H1 (cell line): ENCODE measurements at regions not wholly inside any gene's neighbourhood (a gene's known extent, or its start where the extent isn't known, plus 50 kb on each side); places are given as distances from the start of the nearest gene placed in this dataset.

Experiments
- CTCF ChIA-PET: fragments of 300-600 bp; sonication (Branson Sonifier 250); formaldehyde crosslinking; loops from one replicate; lab custom pipeline; 2021; ENCODE audit not compliant: partially characterized antibody; lab: Charles Lee
- POLR2A ChIA-PET: fragments of 300-600 bp; sonication (Branson Sonifier 250); formaldehyde crosslinking; loops from one replicate; lab custom pipeline; 2021; ENCODE audit warnings: inconsistent platforms; ENCODE audit not compliant: partially characterized antibody; lab: Charles Lee
- DNase-seq, 2 experiments: peaks; one replicate each; pipeline versions ENCODE4 v3.0.0 to v3.0.0-alpha.2; 2010 to 2022; ENCODE audit warnings: low spot score in 2 of 2, low read depth in 1 of 2, mixed read lengths in 1 of 2
- FAIRE-seq: peaks from 2 replicates; lab custom pipeline; 2011; peaks lifted over from hg19 to GRCh38; lab: Jason Lieb, UNC
- H2AFZ ChIP-seq: 2 replicates; pipeline ENCODE4 v1.8.1; 2012; ENCODE audit warnings: low read length, inconsistent platforms
- H2AK5ac ChIP-seq: 2 replicates; pipeline ENCODE4 v1.6.1; 2013; ENCODE audit warnings: low read depth, low read length
- H2BK120ac ChIP-seq: replicated peaks from 2 replicates; pipeline ENCODE3; 2013; ENCODE audit warnings: low read depth, low read length, inconsistent platforms
- H2BK12ac ChIP-seq: 2 replicates; pipeline ENCODE4 v1.6.1; 2013; ENCODE audit warnings: low read depth, low read length
- H2BK15ac ChIP-seq: 2 replicates; pipeline ENCODE4 v1.6.1; 2013; ENCODE audit warnings: low read length
- H2BK20ac ChIP-seq: 2 replicates; pipeline ENCODE4 v1.6.1; 2013; ENCODE audit warnings: low read length
- H2BK5ac ChIP-seq: 2 replicates; pipeline ENCODE4 v1.6.1; 2013; ENCODE audit warnings: low read depth, low read length
- H3K14ac ChIP-seq: 2 replicates; pipeline ENCODE4 v1.6.1; 2013; ENCODE audit warnings: inconsistent platforms; ENCODE audit not compliant: insufficient read length
- H3K18ac ChIP-seq: 2 replicates; pipeline ENCODE4 v1.6.1; 2013; ENCODE audit warnings: low read length; ENCODE audit errors: extremely low read depth
- H3K23ac ChIP-seq: 2 replicates; pipeline ENCODE4 v1.6.1; 2013; ENCODE audit warnings: inconsistent platforms; ENCODE audit not compliant: insufficient read length
- H3K23me2 ChIP-seq: 2 replicates; pipeline ENCODE4 v1.6.1; 2013; ENCODE audit warnings: low read depth, low read length
- H3K27ac ChIP-seq: 2 replicates; pipeline ENCODE4 v1.6.1; 2011; ENCODE audit warnings: low read depth, low read length, inconsistent platforms
- H3K27me3 ChIP-seq, 4 experiments: replicated peaks in 1 of 4; 1 replicate in 1 of 4; 2 replicates in 3 of 4; pipeline versions ENCODE4 v1.6.1 to v1.8.1; 2011 to 2013; ENCODE audit warnings: low read length in 3 of 4, mild to moderate bottlenecking in 3 of 4, inconsistent platforms in 2 of 4, mixed read lengths in 2 of 4, moderate library complexity in 1 of 4; ENCODE audit not compliant: control insufficient read depth in 3 of 4, insufficient read depth in 3 of 4; ENCODE audit errors: extremely low read depth in 1 of 4
- H3K36me3 ChIP-seq, 4 experiments: 2 replicates each; pipeline versions ENCODE4 v1.6.1 to v1.8.1; 2011 to 2013; ENCODE audit warnings: mild to moderate bottlenecking in 4 of 4, low read length in 3 of 4, moderate library complexity in 2 of 4, control low read depth in 1 of 4, inconsistent platforms in 1 of 4; ENCODE audit not compliant: insufficient read depth in 4 of 4, control insufficient read depth in 2 of 4
- H3K4ac ChIP-seq: replicated peaks from 2 replicates; pipeline ENCODE3; 2013; ENCODE audit warnings: low read length, low read depth, mixed read lengths, inconsistent platforms; ENCODE audit not compliant: insufficient read length
- H3K4me1 ChIP-seq, 4 experiments: replicated peaks in 1 of 4; 1 replicate in 1 of 4; 2 replicates in 3 of 4; pipeline versions ENCODE4 v1.6.1 to v1.8.1; 2011 to 2013; ENCODE audit warnings: low read length in 3 of 4, inconsistent platforms in 2 of 4, mixed read lengths in 1 of 4; ENCODE audit not compliant: insufficient read depth in 4 of 4, control insufficient read depth in 3 of 4
- H3K4me2 ChIP-seq, 2 experiments: 2 replicates each; pipeline versions ENCODE4 v1.6.1 to v1.8.1; 2011 to 2013; ENCODE audit warnings: low read depth in 2 of 2, low read length in 2 of 2, control low read depth in 1 of 2, inconsistent platforms in 1 of 2, mild to moderate bottlenecking in 1 of 2; ENCODE audit not compliant: insufficient read depth in 1 of 2
- H3K4me3 ChIP-seq, 4 experiments: fragments of 200-600, 300-600 bp in 1 of 4; sonication (generic), shearing (Covaris generic), sonication (Bioruptor Twin) in 1 of 4; 2 replicates each; pipeline versions ENCODE4 v1.5.1 to v1.8.1; 2011 to 2016; ENCODE audit warnings: low read length in 4 of 4, low read depth in 3 of 4, control low read depth in 2 of 4, inconsistent platforms in 2 of 4, mild to moderate bottlenecking in 2 of 4, mixed read lengths in 1 of 4, moderate library complexity in 1 of 4; ENCODE audit not compliant: insufficient read depth in 2 of 4; ENCODE audit errors: extremely low read depth in 1 of 4
- H3K56ac ChIP-seq: replicated peaks from 2 replicates; pipeline ENCODE3; 2013; ENCODE audit warnings: low read depth, mild to moderate bottlenecking, mixed read lengths, low read length, inconsistent platforms; ENCODE audit not compliant: insufficient read length
- H3K79me1 ChIP-seq: 2 replicates; pipeline ENCODE4 v1.6.1; 2013; ENCODE audit warnings: low read depth, low read length, control low read depth
- H3K79me2 ChIP-seq, 2 experiments: 2 replicates each; pipeline versions ENCODE4 v1.6.1 to v1.8.1; 2012 to 2013; ENCODE audit warnings: low read length in 2 of 2, mild to moderate bottlenecking in 2 of 2, inconsistent platforms in 1 of 2; ENCODE audit not compliant: insufficient read depth in 2 of 2, control insufficient read depth in 1 of 2
- H3K9ac ChIP-seq, 4 experiments: replicated peaks in 1 of 4; 1 replicate in 1 of 4; 2 replicates in 3 of 4; pipeline versions ENCODE4 v1.6.1 to v1.8.1; 2011 to 2013; ENCODE audit warnings: low read depth in 3 of 4, low read length in 3 of 4, control low read depth in 2 of 4, mild to moderate bottlenecking in 2 of 4, moderate library complexity in 2 of 4, inconsistent platforms in 1 of 4; ENCODE audit errors: extremely low read depth in 1 of 4
- H3K9me3 ChIP-seq, 2 experiments: 2 replicates each; pipeline versions ENCODE4 v1.6.1 to v1.8.1; 2012 to 2013; ENCODE audit warnings: mild to moderate bottlenecking in 2 of 2, moderate library complexity in 2 of 2, control low read depth in 1 of 2, inconsistent platforms in 1 of 2, low read depth in 1 of 2, low read length in 1 of 2, mixed read lengths in 1 of 2; ENCODE audit not compliant: insufficient read depth in 2 of 2
- H4K20me1 ChIP-seq, 2 experiments: replicated peaks in 1 of 2; 2 replicates each; pipeline versions ENCODE3 to v1.8.1; 2011 to 2013; ENCODE audit warnings: inconsistent platforms in 2 of 2, low read length in 2 of 2, mild to moderate bottlenecking in 1 of 2; ENCODE audit not compliant: insufficient read depth in 2 of 2, control insufficient read depth in 1 of 2
- H4K5ac ChIP-seq: 2 replicates; pipeline ENCODE4 v1.6.1; 2013; ENCODE audit warnings: low read length, low read depth, mixed read lengths, inconsistent platforms; ENCODE audit not compliant: insufficient read length
- H4K8ac ChIP-seq: 2 replicates; pipeline ENCODE4 v1.8.0; 2013; ENCODE audit warnings: mild to moderate bottlenecking, moderate library complexity, low read length, inconsistent platforms; ENCODE audit not compliant: insufficient read depth; ENCODE audit errors: extremely low read depth
- H4K91ac ChIP-seq: replicated peaks from 2 replicates; pipeline ENCODE3; 2013; ENCODE audit warnings: low read length, mixed read lengths, inconsistent platforms; ENCODE audit not compliant: insufficient read length
- WGBS, 2 experiments: shearing (Covaris generic) in 1 of 2; methylation state at CpG; one replicate each; pipeline versions ENCODE4 v1.1.6 to v1.1.7; 2013 to 2015; ENCODE audit warnings: low lambda C conversion rate in 2 of 2, mixed read lengths in 2 of 2, inconsistent platforms in 1 of 2, low coverage in 1 of 2, missing lambda C conversion rate in 1 of 2; ENCODE audit not compliant: insufficient replicate concordance in 2 of 2, insufficient coverage in 1 of 2, insufficient read length in 1 of 2; ENCODE audit errors: extremely low coverage in 1 of 2, missing lambda C conversion rate in 1 of 2; 5-methylcytosine and 5-hydroxymethylcytosine counted together
- TF ChIP-seq, protein P1 (sequence below): fragments of 300-600 bp; sonication (generic); IDR thresholded peaks from 2 replicates; pipeline ENCODE4 v1.7.1; 2012; ENCODE audit warnings: low read length, moderate library complexity, mild to moderate bottlenecking, inconsistent platforms; ENCODE audit not compliant: insufficient replicate concordance

DNA sequence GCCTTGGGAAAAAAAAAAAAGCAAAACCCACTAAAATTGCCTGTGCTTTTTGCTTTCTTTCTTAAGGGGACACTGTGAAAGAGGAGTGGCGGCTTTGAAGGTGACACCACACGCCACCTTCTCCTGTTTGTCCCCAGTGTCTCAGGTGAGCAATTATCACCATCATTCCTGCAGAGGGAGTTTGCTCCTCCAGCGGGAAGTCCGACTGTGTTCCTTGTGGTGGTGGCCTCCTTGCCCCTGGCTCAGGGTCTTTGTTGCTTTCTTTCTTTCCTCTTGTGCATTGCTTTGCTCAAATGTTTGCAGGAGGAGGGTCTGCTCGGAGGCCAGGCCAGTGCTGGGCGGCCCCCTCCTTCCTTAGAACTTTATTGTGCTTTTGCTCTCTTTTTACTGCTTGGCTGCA, 164.3 kb upstream of the CXCR4 start:
- Histone ChIP-seq H3K79me2 (no peaks in the 10 kb centered on the region), H2AFZ (no peak overlapping the region)

More for the DNA sequence above, 164.3 kb upstream of the CXCR4 start:
- Histone ChIP-seq H3K23me2 (no peaks in the 10 kb centered on the region), H3K4me3 (no peak overlapping the region), H3K4me1 (no peaks in the 10 kb centered on the region), H2BK20ac (no peak overlapping the region), H3K9me3 (no peaks in the 10 kb centered on the region), H2BK120ac (no peak overlapping the region), H4K20me1 (no peaks in the 10 kb centered on the region)
- ChIA-PET CTCF (interaction anchor here (1.1 to 1.3 kb wide), 2 partner anchors 13 to 228 kb away, joined by 3 read pairs; no protein-coding TSS in a partner anchor), POLR2A (no interaction called here)
- FAIRE-seq: no peak
- TF ChIP-seq, protein P1, sequence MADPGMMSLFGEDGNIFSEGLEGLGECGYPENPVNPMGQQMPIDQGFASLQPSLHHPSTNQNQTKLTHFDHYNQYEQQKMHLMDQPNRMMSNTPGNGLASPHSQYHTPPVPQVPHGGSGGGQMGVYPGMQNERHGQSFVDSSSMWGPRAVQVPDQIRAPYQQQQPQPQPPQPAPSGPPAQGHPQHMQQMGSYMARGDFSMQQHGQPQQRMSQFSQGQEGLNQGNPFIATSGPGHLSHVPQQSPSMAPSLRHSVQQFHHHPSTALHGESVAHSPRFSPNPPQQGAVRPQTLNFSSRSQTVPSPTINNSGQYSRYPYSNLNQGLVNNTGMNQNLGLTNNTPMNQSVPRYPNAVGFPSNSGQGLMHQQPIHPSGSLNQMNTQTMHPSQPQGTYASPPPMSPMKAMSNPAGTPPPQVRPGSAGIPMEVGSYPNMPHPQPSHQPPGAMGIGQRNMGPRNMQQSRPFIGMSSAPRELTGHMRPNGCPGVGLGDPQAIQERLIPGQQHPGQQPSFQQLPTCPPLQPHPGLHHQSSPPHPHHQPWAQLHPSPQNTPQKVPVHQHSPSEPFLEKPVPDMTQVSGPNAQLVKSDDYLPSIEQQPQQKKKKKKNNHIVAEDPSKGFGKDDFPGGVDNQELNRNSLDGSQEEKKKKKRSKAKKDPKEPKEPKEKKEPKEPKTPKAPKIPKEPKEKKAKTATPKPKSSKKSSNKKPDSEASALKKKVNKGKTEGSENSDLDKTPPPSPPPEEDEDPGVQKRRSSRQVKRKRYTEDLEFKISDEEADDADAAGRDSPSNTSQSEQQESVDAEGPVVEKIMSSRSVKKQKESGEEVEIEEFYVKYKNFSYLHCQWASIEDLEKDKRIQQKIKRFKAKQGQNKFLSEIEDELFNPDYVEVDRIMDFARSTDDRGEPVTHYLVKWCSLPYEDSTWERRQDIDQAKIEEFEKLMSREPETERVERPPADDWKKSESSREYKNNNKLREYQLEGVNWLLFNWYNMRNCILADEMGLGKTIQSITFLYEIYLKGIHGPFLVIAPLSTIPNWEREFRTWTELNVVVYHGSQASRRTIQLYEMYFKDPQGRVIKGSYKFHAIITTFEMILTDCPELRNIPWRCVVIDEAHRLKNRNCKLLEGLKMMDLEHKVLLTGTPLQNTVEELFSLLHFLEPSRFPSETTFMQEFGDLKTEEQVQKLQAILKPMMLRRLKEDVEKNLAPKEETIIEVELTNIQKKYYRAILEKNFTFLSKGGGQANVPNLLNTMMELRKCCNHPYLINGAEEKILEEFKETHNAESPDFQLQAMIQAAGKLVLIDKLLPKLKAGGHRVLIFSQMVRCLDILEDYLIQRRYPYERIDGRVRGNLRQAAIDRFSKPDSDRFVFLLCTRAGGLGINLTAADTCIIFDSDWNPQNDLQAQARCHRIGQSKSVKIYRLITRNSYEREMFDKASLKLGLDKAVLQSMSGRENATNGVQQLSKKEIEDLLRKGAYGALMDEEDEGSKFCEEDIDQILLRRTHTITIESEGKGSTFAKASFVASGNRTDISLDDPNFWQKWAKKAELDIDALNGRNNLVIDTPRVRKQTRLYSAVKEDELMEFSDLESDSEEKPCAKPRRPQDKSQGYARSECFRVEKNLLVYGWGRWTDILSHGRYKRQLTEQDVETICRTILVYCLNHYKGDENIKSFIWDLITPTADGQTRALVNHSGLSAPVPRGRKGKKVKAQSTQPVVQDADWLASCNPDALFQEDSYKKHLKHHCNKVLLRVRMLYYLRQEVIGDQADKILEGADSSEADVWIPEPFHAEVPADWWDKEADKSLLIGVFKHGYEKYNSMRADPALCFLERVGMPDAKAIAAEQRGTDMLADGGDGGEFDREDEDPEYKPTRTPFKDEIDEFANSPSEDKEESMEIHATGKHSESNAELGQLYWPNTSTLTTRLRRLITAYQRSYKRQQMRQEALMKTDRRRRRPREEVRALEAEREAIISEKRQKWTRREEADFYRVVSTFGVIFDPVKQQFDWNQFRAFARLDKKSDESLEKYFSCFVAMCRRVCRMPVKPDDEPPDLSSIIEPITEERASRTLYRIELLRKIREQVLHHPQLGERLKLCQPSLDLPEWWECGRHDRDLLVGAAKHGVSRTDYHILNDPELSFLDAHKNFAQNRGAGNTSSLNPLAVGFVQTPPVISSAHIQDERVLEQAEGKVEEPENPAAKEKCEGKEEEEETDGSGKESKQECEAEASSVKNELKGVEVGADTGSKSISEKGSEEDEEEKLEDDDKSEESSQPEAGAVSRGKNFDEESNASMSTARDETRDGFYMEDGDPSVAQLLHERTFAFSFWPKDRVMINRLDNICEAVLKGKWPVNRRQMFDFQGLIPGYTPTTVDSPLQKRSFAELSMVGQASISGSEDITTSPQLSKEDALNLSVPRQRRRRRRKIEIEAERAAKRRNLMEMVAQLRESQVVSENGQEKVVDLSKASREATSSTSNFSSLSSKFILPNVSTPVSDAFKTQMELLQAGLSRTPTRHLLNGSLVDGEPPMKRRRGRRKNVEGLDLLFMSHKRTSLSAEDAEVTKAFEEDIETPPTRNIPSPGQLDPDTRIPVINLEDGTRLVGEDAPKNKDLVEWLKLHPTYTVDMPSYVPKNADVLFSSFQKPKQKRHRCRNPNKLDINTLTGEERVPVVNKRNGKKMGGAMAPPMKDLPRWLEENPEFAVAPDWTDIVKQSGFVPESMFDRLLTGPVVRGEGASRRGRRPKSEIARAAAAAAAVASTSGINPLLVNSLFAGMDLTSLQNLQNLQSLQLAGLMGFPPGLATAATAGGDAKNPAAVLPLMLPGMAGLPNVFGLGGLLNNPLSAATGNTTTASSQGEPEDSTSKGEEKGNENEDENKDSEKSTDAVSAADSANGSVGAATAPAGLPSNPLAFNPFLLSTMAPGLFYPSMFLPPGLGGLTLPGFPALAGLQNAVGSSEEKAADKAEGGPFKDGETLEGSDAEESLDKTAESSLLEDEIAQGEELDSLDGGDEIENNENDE: no peak
- TF ChIP-seq, all 59 proteins: peak for 0
- Histone ChIP-seq H3K23ac (no peak overlapping the region), H4K8ac (no peak overlapping the region), H4K5ac (no peak overlapping the region), H3K27me3 (no peaks in the 10 kb centered on the region), H3K56ac (no peak overlapping the region), H3K79me1 (no peaks in the 10 kb centered on the region), H3K36me3 (no peaks in the 10 kb centered on the region), H3K4me2 (no peak overlapping the region), H3K27ac (no peak overlapping the region), H2BK5ac (no peak overlapping the region), H3K4ac (no peak overlapping the region), H3K18ac (no peak overlapping the region), H2AK5ac (no peak overlapping the region), H4K91ac (no peak overlapping the region), H3K9ac (no peak overlapping the region), H3K14ac (no peak overlapping the region), H2BK15ac (no peak overlapping the region), H2BK12ac (no peak overlapping the region)
- no peak for DNase-seq
- 68% methylated on average over 6 of the region's 6 CpGs; no CpG with 5 or more reads in 1 of the 2 experiments for WGBS, 2 experiments
